GM18498 (cell line): ENCODE measurements at regions not wholly inside any gene's neighbourhood (a gene's known extent, or its start where the extent isn't known, plus 50 kb on each side); places are given as distances from the start of the nearest gene placed in this dataset.
A peak's percentile ranks its signal among the peaks of the same experiment; 100 is the strongest.
"Not testable (repeated sequence)": the region's sequence is repeated elsewhere in the genome, so short reads cannot be mapped to it uniquely, and the experiment has no call there.

Experiments
- ATAC-seq: cut with Tn5 transposase; IDR thresholded peaks from one replicate; pipeline ENCODE4 v1.9.1; 2021; ENCODE audit warnings: mild to moderate bottlenecking, moderate library complexity; ENCODE audit not compliant: unreplicated experiment

DNA sequence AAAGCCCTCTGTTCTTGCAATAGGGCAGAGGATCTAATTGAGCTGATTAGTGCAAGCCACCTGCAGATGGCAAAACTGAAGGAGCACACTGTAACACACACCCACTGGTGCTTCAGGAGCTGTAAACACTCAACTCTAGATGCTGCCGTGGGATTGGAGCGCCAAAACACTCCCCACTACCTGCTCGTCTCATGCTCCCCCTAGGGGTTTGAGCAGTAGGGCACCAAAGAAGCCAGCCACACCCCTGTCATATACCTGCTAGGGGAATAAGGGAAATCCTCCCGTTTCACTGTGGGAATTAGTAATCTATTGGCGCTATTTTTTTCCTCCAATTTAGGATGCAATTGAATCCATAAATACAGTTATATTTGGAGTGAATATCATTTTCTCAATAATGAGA lies 360.2 kb downstream of the GLUD2 start:
- no peak for ATAC-seq

DNA sequence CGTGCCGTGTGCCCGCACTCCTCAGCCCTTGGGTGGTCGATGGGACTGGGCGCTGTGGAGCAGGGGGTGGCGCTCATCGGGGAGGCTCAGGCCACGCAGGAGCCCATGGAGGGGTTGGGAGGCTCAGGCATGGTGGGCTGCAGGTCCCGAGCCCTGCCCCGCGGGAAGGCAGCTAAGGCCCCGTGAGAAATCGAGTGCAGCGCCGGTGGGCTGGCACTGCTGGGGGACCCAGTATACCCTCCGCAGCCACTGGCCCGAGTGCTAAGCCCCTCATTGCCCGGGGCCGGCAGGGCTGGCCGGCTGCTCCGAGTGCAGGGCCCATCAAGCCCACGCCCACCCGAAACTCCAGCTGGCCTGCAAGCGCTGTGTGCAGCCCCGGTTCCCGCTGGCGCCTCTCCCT lies 384.1 kb downstream of the GLUD2 start:
- not testable (repeated sequence) for ATAC-seq

DNA sequence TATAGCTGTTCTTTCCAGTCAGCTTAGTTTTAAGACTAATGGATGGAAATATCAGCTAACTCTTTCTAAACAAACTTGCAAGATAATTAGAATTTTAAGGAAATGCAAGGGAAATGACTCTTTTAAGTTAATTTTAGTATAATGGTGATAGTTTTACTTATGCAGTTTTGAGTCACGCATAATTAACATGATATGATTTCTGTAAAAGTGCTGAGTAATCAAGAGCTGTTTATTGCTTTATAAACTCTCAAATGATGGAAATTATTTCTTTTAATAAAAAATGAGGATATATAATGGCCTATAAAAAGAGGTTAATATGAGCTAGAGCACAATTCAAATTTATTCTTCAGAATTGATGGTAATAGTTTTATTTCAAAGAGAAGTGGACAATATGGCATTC lies 385.9 kb downstream of the GLUD2 start:
- ATAC-seq = no peak

DNA sequence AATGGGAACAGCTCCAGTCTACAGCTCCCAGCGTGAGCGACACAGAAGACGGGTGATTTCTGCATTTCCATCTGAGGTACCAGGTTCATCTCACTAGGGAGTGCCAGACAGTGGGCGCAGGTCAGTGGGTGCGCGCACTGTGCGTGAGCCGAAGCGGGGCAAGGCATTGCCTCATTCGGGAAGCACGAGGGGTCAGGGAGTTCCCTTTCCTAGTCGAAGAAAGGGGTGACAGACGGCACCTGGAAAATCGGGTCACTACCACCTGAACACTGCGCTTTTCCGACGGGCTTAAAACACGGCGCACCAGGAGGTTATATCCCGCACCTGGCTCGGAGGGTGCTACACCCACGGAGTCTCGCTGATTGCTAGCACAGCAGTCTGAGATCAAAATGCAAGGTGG lies 390.3 kb downstream of the GLUD2 start:
- ATAC-seq = not testable (repeated sequence)

DNA sequence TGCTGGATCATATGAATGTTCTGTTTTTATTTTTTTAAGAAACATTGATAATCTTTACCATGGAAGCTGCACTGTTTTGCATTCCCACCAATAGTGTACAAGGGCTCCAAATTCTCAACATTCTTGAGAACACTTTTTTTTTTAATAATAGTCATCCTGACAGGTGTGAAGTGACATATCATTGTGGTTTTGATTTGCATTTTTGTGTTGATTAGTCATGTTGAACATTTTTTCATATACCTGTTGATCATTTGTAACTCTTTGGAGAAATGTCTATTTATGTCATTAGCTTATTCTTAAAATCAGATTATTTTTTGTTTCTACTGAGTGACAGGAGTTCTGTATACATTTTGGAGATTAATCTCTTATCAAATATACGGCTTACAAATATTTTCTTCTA lies 408.5 kb downstream of the GLUD2 start:
- ATAC-seq = peak; percentile 61

DNA sequence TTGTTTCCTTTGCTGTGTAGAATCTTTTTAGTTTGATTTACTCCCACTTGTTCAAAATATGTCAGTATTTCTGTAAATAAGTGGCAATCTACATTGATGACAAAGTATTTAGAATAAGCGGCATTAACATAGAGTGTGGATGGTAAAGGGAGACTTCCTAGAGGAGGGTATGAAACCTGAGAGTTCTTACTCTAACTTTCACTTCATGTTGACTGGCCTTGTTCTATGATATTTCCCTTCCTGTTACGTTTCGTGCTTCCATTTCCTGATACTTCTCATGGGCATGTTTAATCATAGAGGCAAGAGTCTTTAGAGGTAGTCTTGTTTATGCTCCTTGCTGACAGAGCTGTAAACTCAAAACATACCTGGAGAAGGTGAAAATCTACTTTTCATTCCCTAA lies 408.9 kb downstream of the GLUD2 start:
- peak; percentile 97 for ATAC-seq

DNA sequence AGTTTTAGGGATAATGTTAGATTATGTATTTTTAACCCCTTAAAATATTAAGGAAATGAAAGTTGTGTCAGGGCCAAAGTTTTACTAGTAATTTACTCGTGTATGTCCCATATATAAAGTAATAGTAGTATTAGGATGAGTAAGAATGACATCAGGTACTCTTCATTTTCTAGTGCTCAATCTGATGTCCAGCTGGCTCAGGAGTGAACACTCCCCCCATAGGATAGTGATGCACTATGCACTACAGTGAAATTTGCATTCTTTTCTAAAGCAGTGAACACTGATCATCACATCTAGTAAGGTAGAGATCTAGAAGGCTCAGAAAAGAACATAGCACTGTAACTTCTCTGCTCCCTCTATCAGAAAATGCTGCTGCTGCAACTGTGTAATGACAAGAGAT lies 409.7 kb downstream of the GLUD2 start:
- no peak for ATAC-seq

DNA sequence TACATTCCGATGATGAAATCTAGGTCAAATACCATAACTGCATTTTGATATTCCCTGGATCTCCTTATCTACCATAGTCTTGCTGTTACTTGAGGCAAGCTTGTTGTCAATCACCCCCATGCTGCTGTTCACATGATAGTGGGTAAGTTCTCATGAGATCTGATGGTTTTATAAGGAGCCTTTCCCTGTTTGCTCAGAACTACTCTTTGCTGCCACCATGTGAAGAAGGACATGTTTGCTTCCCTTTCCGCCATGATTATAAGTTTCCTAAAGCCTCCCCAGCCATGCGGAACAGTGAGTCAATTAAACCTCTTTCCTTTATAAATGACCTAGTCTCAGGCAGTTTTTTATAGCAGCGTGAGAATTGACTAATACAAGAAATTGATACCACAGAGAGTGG lies 432.0 kb downstream of the GLUD2 start:
- no peak for ATAC-seq

DNA sequence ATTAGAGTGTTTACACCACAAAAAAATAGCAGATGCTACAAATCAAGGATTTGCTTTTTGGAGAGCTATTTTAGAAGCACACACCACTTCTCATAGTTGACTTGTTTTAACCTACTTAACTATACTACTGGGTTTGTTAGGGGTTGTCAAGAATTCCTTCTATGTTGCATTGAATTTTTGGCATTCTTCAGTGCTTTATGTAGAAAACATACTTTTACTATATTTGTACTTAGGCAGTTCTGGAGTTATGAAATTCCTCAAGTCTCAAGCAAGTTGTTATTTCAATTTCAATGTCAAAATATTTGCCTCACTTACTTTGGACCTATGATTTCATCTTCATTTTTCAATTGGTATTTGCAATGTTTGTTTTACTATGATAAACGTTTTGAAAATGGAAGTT lies 449.6 kb downstream of the GLUD2 start:
- ATAC-seq = no peak

DNA sequence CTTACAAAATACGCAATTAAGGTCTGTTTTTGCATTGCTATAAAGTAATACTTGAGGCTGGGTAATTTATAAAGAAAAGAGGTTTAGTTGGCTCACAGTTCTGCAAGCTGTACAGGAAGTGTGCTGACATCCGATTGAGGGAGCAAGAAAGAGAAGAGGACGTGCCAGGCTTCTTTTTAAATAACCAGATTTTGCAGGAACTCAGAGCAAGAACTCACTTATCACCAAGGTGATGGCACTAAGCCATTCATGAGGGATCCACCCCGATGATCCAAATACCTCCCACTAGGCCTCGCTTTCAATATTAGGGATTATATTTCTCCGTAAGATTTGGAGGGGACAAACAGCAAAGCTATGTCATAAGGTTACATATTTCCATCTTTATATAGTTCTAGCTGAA lies 456.7 kb downstream of the GLUD2 start:
- no peak for ATAC-seq

DNA sequence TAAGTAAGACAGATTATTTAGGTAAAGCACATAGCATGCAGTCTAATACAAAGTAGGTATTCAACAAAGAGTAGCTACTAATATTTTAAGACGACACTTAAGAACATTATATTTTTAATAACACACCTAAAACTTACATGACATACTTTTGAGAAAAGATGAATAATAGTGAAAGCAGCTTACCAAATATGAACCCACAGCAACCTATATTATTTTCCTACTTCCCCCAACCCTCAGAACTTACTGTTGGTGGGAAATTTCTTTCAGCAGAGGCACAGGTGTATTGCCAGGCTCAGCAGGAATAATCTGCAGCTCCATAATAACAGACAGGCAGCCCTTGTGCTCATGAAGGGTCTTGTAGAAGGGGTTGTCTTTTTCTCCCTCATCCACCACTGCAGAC lies 498.9 kb downstream of the GLUD2 start:
- ATAC-seq = no peak

DNA sequence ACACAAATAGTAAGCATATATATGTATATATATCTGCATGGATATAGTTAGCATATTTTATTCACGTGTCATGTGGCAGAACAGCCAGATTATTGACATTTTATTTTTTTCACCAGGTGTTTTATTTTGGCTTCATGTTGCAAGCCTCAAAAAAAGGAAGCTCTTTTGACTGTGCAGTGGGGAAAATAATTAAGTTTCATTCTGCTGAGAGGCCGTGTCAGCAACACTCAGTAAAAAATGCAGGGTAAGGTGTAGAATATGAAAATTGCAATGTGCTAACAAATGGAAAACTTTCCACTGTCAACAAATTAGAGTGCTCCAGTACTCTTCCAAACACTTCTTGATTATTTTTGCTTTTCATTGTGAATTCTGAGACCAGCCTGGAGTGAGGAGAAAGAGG lies 511.5 kb downstream of the GLUD2 start:
- no peak for ATAC-seq

DNA sequence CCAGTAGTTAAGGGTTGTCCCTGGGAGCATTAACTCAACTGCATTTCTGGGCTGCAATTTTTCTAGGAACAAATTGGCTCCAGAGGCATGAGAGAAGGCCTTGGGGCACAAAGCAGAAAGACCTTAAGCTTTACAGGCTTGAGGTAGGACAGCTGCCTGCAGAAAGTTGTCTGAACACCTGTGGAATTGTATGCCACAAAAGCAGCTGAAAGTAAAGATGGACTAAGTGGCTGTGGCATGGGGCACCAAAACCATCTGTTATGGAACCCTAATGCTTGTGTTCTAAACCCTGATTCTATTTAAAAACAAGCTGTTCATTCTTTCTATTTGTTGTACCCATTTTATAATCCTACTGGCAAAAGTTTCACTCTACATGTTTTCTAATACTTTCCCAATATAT lies 515.2 kb downstream of the GLUD2 start:
- ATAC-seq = no peak

DNA sequence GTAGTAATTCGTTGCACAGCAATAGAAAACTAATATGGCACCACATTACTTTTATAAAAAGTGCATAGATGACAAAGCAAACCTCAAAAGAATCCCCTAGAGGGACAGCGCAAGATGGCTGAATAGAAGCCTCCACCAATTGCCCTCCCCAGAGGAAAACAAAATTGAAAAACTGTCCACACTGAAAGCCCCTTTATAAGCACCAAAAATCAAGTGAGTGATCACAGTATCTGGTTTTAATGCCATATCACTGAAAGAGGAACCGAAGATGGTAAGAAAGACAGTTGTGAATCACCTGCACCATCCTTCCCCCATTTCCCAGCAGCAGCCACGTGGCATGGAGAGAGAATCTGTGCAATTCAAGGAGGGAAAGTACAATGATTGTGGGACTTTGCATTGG lies 522.2 kb downstream of the GLUD2 start:
- ATAC-seq = peak; percentile 82

DNA sequence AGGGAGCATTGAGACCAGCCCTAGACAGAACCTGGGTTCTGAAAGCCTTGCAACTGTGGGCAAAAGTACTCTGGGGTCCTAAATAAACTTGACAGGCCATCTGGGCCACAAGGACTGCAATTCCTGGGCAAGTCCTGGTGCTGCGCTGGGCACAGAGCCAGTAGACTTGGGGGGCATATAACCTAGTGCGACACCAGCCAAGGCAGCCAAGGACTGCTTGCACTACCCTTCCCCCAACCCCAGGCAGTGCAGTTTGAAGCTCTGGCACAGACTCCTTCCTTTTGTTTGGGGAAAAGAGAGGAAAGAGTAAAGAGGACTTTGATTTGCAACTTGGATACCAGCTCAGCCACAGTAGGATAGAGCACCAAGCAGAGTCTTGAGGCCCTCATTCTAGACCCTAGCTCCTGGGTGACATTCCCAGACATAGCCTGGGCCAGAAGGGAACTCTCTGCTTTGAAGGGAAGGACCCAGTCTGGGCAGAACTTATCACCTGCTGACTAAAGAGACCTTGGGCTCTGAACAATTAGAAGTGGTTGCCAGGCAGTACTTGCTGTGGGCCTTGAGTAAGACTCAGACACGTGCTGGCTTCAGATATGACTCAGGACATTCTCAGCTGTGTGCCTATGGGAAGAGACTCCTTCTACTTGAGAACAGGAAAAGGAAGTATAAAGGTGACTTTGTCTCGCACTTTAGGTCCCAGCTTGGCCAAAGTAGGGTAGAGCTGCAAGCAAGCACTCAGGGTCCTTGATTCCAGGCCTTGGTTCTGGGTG lies 522.8 kb downstream of the GLUD2 start:
- ATAC-seq = peak; percentile 78

DNA sequence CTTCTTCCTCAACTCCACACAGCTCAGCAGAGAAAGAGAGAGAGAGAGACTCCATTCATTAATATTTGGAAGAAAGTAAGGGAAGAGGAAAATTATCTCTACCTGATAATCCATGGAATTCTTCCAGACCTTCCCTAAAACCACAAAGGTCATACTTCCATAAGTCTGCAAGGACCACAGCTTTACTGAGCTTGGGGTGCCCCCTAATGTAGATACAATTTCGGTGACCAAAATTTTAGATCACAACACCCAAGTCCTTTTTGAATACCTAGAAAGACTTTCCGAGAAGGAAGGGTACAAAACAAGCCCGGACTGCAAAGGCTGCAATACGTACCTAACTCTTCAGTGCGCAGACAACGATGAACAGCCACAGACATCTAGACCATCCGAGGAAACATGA lies 523.9 kb downstream of the GLUD2 start:
- ATAC-seq = no peak

DNA sequence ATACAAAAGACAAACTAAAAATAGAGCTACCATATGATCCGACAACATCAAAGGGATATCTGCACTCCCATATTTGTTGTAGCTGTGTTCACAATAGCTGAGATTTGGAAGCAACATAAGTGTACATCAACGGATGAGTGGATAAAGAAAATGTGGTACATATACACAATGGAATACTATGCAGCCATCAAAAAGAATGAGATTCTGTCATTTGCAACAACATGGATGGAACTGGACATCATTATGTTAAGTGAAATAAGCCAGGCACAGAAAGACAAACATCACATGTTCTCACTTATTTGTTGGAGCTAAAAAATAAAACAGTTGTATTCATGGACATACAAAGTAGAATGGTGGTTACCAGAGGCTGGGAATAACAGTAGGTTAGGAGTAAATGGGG lies 527.0 kb downstream of the GLUD2 start:
- ATAC-seq = not testable (repeated sequence)

DNA sequence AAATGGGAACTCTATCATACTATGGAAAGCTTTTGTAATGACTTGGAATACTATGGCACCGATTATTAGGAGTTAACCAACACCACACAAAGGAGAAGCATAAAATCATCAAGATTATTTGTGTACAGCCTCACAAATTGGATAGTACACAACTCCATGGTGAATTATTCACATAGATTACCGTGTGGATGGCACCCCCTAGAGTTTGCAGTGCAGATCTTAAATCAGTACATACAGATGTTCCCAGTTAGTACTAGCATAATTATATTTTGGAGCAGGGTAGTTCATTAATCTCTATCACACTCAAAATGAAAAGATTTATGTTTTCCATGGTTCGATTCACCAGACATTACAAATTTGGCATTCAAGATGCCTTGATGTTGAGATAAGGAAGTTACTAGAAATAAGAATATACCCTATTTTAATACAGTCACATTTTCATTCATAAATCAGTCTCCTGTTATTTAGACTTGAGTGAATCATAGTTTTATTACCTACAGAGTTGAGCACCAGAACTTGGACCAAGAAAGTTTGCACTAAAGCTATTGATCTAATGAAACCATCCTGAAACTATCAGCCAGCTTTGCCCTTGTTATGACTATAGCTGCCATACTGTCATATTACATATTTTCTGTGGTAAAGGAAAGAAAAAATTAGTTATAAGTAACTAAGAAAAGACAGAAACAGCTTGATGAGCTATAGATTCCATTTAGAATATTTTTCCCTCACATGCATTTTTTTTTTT lies 531.8 kb downstream of the GLUD2 start:
- peak; percentile 66 for ATAC-seq

DNA sequence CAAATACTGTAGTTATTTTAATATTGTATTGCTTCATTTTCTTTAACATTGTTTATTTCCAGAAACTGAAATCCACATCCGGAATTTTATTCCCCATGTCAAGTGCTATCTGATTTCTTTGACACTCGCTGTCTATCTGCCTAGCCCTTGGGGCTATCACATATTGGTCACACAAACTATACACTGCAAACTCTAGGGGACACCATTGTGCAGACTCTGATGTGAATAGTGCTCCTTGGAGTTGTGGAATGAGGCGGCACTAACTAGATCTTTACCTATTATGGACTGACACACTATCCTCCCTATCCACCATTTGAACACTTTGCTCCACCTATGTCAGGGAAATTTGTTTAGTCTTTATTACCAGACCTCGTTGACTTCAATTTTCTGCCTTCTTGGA lies 534.5 kb downstream of the GLUD2 start:
- ATAC-seq = no peak

DNA sequence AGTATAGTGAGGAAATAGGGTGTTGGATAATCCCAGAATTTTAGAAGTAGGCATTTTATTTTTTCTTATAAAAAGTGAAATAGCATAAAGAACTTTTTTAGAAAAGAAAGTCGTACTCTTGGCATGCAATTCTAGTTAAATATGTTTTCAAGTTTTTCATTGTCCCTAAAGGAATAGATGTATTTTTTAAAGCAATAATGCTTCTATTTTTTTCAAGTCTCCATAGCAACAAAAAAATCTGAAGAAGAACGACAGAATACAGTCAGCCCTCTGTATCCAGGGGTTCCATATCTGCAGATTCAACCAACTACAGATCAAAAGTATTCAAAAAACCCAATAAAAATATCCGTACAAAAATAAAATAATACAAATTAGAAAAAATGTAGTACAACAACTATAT lies 538.2 kb downstream of the GLUD2 start:
- ATAC-seq = no peak

DNA sequence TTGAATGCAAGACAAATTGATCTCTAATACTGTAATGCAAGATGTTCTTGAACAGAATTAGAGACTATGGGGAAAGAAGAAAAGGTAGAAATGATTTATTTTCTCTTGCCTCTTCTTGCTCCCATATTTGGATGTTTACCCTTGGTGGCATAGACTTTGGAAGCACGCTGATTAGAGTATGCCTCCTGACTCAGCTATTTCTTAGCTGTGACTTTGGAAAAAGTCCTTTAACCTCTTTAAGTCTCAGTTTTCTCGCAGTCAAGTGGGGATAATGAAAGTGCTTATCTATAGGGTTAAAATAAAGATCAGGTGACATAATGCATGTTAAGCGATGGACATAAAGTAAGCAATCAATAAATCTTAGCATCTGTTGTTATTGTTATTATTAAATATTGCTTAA lies 545.5 kb downstream of the GLUD2 start:
- no peak for ATAC-seq

DNA sequence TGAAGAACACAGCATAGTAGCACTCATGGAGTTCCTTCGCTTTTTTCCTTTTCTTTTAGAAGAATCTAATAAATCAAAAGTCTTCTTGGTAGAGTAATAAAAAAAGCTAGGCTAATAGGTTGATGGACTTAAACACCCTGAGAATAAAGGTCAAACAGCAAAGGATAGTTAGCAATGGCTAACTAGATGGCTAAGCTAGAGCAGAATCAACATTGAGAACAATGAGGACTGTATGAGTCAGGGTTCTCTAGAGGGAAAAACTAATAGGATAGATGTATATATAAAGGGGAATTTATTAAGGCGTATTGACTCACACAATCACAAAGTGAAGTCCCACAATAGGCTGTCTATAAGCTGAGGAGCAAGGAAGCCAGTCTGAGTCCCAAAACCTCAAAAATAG lies 550.9 kb downstream of the GLUD2 start:
- no peak for ATAC-seq

DNA sequence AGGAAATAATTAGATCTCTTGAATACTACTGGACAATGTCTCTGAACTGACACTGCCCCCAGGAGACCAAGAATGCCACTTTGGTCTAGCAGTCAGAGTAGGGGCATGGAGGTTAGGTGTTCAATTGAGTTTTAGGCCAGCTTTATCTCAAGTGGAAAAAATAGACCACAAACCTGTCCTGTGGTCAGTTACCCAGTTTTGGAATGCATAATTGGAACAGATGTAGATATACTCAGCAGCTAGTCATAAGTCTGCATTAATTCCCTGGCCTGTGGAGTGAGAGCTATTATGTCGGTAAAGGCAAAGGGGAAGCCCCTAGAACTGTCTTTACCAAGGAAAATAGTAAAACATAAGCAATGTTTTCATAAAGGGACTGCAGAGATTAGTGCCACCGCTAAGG lies 587.7 kb downstream of the GLUD2 start:
- no peak for ATAC-seq
